ENCODE measurements at regions not wholly inside any gene's neighbourhood (a gene's known extent, or its start where the extent isn't known, plus 50 kb on each side); places are given as distances from the start of the nearest gene placed in this dataset.

DNA sequence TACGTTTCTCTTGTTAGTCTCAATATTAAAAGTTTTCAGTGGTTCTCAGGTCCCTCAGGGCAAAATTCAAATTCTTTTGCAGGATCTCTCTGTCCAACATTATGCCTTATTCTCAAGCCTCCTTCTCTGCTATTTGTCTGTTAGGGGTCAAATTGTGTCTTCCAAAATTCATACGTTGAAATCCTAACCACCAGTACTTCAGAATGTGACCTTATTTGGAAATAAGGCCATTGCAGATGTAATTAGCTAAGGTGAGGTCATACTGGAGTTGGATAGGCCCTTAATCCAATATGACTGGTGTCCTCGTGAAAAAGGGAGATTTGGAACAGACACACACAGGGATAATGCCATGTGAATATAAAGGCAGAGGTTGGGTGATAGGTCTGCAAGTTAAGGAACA lies 64.1 kb upstream of the ADGRF1 start:
- H3K27ac ChIP-seq, result no peak overlapping the region
- TF ChIP-seq, protein P1, sequence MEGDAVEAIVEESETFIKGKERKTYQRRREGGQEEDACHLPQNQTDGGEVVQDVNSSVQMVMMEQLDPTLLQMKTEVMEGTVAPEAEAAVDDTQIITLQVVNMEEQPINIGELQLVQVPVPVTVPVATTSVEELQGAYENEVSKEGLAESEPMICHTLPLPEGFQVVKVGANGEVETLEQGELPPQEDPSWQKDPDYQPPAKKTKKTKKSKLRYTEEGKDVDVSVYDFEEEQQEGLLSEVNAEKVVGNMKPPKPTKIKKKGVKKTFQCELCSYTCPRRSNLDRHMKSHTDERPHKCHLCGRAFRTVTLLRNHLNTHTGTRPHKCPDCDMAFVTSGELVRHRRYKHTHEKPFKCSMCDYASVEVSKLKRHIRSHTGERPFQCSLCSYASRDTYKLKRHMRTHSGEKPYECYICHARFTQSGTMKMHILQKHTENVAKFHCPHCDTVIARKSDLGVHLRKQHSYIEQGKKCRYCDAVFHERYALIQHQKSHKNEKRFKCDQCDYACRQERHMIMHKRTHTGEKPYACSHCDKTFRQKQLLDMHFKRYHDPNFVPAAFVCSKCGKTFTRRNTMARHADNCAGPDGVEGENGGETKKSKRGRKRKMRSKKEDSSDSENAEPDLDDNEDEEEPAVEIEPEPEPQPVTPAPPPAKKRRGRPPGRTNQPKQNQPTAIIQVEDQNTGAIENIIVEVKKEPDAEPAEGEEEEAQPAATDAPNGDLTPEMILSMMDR (conservative IDR thresholded peaks at IDR 0.05), result no peak
- TF ChIP-seq ZFX (IDR thresholded peaks at IDR 0.05), result no peak

DNA sequence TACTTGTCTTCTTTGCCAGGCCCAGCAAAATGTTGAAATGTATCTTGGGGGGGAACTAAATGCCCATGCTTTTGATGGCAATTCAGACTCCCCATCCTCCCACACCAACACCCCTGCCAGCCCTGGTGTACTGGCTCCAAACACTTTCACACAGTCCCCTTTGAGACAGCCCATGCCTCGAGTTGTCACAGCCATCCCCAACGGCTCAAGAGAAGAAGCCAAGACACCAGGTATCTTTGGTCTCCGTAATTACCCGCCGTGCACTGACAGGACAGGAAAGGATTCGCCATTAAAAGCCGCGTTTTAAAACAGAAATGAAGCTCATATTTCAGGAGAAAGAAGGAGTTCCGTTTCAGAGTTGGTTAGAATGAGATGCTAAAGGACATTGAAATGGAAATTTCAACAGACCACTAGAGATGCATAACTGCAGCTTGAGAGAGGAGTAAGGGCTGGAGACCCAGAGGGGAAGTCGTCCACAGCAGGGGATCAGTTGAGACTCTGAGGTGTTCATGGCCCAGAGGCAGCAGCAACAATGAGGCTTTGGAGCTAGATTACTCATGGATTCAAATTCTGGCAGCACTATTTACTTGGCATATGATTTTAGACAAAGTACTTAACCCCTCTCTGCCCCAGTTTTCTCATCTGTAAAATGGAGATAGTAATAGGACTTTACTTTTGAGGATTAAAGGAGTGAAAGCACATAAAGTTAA lies 63.5 kb upstream of the ADGRF1 start:
- H3K27ac ChIP-seq, result no peak overlapping the region

DNA sequence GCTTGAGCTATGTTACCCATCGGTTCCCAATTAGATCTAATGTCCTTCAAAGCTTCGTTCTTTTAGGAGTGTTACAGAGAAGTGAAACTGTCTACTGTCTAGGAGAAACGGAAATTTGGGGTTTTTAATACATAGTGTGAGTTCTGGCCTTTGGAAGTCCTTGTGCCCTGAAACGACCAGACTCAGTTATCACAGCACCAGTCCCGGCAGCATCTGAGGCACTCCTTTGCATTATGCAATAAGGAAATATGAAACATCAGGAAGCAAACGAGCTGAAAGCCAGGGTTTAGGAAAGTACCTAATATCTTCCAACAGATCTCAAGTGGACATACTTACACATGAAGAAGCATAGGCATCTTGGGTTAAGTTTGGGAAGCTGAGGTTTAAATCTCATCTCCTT lies 61.8 kb upstream of the ADGRF1 start:
- no peak overlapping the region for H3K27ac ChIP-seq
- TF ChIP-seq, protein P1 (conservative IDR thresholded peaks at IDR 0.05), result no peak
- no peak for TF ChIP-seq ZFX (IDR thresholded peaks at IDR 0.05)

More for the DNA sequence above, 63.5 kb upstream of the ADGRF1 start:
- TF ChIP-seq ZFX (IDR thresholded peaks at IDR 0.05), result no peak
- TF ChIP-seq, protein P1 (conservative IDR thresholded peaks at IDR 0.05), result no peak

DNA sequence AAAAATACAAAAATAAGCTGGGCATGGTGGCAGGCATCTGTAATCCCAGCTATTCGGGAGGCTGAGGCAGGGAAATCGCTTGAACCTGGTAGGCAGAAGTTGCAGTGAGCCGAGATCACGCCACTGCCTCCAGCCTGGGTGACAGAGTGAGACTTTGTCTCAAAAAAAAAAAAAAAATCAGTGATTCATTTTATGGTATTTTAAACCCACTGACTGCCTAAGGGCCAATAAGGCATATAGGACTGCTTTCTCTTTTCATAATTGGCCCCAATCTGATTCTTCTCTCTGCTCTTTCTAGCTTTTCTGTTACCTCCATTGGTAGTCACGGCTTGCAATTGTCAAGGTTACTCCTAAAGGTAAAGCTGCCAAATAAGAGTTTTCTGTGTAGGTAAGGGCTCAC lies 60.2 kb upstream of the ADGRF1 start:
- TF ChIP-seq, protein P1 (conservative IDR thresholded peaks at IDR 0.05), result no peak
- no peak for TF ChIP-seq ZFX (IDR thresholded peaks at IDR 0.05)

DNA sequence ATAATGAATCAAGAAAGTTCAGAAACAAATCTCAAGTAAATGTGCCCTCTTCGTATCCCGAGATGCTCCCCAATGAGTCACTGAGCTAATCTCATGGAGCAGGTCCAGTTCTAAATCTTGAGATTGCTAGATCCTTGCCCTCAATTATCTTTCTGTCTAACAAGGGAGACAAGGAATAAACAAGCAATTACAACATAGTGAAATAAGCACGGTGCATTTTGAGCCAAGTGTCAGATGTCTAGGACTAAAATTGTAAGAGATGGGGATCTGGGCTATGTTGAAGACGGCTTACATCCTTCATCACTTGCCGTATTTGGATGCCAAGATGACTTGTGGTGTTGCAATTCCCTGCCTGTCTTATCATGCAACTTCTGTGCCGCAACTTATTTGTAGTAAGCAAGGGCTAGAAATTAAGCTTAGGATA lies 56.5 kb upstream of the ADGRF1 start:
- no peak for TF ChIP-seq ZFX (IDR thresholded peaks at IDR 0.05)
- TF ChIP-seq, protein P1 (conservative IDR thresholded peaks at IDR 0.05), result no peak
- no peak overlapping the region for H3K27ac ChIP-seq

More for the DNA sequence above, 60.2 kb upstream of the ADGRF1 start:
- no peak overlapping the region for H3K27ac ChIP-seq

DNA sequence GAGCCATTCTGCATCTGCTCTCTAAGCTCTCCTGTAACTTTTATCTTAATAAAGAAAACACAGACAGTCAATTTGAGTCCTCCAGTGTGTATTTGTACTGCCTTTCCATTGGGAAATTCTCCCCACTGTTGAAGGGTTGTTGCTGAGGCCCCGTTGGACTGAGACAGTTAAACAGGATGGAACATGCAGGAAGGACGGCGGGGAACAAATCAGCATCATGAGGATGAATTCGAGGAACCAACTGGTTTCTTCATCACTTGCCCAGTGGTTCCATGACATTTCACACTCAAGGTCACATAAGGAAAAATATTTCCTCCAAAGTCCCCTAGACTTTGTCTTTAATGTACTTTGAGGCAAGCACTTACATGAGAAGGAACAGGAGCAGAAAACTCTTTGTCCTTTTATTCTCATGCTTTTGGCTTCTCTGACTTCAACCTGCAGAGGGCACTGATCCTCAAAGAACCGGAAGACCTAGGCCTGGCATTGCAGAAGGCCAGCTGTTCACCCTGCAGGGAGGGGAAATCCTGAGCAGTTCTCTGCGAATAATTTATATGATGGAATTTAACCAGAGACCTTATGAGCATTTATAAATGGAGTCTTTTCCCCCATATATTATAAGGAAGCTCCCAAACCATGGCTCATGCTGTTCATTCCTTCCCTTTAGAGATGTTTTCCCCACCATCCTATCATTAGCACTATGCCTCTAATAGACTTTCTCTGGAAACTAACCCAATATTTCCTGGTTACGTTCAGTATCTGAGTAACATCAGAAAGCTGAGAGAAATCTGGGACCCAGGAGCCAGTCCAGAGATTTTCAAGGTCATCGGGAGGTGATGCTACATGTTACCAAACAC lies 55.2 kb upstream of the ADGRF1 start:
- no peak overlapping the region for H3K27ac ChIP-seq
- TF ChIP-seq ZFX (IDR thresholded peaks at IDR 0.05), result no peak
- TF ChIP-seq, protein P1 (conservative IDR thresholded peaks at IDR 0.05), result peak; percentile 86

Data from C4-2B (cell line).